Lower leg skin (tissue), 3 donors: ENCODE measurements at regions not wholly inside any gene's neighbourhood (a gene's known extent, or its start where the extent isn't known, plus 50 kb on each side); places are given as distances from the start of the nearest gene placed in this dataset.

Source experiments
- POLR2A ChIP-seq, 2 donors: fragments of 450-650 bp; IDR thresholded peaks; one replicate each; pipeline ENCODE4 v1.6.1; 2016 to 2017; ENCODE audit warnings: antibody characterized with exemption in 2 of 2, mild to moderate bottlenecking in 1 of 2, moderate library complexity in 1 of 2
- TF ChIP-seq, protein P1 (sequence below), 3 donors: fragments of 450-650 bp; IDR thresholded peaks; one replicate each; pipeline ENCODE4 v1.5.1; 2016; ENCODE audit warnings: antibody characterized with exemption in 3 of 3, mild to moderate bottlenecking in 3 of 3, moderate library complexity in 2 of 3

DNA sequence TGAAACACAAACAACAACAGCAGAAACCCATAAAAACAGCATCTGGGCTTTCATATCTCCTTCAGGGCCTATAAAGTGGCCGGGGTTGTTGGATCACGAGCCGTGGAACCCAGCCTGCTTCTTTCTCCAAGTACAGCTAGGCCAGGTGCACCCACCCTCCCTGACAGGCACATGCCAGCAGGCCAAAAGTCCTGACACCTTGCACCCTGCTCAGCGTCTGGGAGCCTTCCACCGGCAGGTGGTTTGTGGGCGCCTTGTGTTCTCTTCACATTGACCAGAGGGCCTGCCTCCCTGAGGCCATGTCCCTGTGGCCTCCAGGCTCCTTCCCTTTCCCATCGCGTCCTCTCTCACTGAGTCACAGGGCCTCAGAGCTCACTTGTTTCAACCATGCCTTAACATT lies 271.6 kb downstream of the ZNF516 start:
- TF ChIP-seq POLR2A (IDR thresholded peaks at IDR 0.05): no peak
- TF ChIP-seq, protein P1, sequence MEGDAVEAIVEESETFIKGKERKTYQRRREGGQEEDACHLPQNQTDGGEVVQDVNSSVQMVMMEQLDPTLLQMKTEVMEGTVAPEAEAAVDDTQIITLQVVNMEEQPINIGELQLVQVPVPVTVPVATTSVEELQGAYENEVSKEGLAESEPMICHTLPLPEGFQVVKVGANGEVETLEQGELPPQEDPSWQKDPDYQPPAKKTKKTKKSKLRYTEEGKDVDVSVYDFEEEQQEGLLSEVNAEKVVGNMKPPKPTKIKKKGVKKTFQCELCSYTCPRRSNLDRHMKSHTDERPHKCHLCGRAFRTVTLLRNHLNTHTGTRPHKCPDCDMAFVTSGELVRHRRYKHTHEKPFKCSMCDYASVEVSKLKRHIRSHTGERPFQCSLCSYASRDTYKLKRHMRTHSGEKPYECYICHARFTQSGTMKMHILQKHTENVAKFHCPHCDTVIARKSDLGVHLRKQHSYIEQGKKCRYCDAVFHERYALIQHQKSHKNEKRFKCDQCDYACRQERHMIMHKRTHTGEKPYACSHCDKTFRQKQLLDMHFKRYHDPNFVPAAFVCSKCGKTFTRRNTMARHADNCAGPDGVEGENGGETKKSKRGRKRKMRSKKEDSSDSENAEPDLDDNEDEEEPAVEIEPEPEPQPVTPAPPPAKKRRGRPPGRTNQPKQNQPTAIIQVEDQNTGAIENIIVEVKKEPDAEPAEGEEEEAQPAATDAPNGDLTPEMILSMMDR (IDR thresholded peaks at IDR 0.05): no peak
